ENCODE measurements at regions not wholly inside any gene's neighbourhood (a gene's known extent, or its start where the extent isn't known, plus 50 kb on each side); places are given as distances from the start of the nearest gene placed in this dataset.

GRCh38 chr7:50164559-50165170 is 71.6 kb upstream of the ZPBP start:
- DNase-seq: no peak

- no peak for DNase-seq
Measured at GRCh38 chr7:50160206-50160605, 67.2 kb upstream of the ZPBP start.

- DNase-seq: no peak
Measured at GRCh38 chr7:50159154-50159553, 66.1 kb upstream of the ZPBP start.

- DNase-seq: no peak
Measured at GRCh38 chr7:50156706-50157105, 63.7 kb upstream of the ZPBP start.

GRCh38 chr7:50156163-50156562 is 63.1 kb upstream of the ZPBP start:
- DNase-seq: no peak

- peak; percentile 74 for DNase-seq
Measured at GRCh38 chr7:50155755-50156154, 62.7 kb upstream of the ZPBP start.

GRCh38 chr7:50153995-50154394 is 60.9 kb upstream of the ZPBP start:
- no peak for DNase-seq

- no peak for DNase-seq
Measured at GRCh38 chr7:50153148-50153547, 60.1 kb upstream of the ZPBP start.

- DNase-seq: no peak
Measured at GRCh38 chr7:50152486-50152885, 59.4 kb upstream of the ZPBP start.

GRCh38 chr7:50151661-50152060 is 58.6 kb upstream of the ZPBP start:
- DNase-seq: no peak

GRCh38 chr7:50151001-50151400 is 58.0 kb upstream of the ZPBP start:
- DNase-seq: no peak

GRCh38 chr7:50149369-50149768 is 56.3 kb upstream of the ZPBP start:
- DNase-seq: no peak

GRCh38 chr7:50147951-50148808 is 55.1 kb upstream of the ZPBP start:
- DNase-seq: no peak

- DNase-seq: no peak
Measured at GRCh38 chr7:50146692-50147091, 53.6 kb upstream of the ZPBP start.

- DNase-seq: no peak
Measured at GRCh38 chr7:50145801-50146338, 52.8 kb upstream of the ZPBP start.

GRCh38 chr7:50145226-50145625 is 52.2 kb upstream of the ZPBP start:
- DNase-seq: no peak

Data from activated CD8-positive, alpha-beta memory T cell treated with anti-CD3 and anti-CD28 coated beads for 24 hours (primary cell).